Suprapubic skin (tissue), 4 donors: ENCODE measurements at regions not wholly inside any gene's neighbourhood (a gene's known extent, or its start where the extent isn't known, plus 50 kb on each side); places are given as distances from the start of the nearest gene placed in this dataset.

Source experiments
- DNase-seq, 2 donors: peaks; one replicate each; pipeline ENCODE4 v3.0.0-alpha.2; 2019; ENCODE audit warnings: low spot score in 2 of 2
- H3K27ac ChIP-seq: fragments of 200-600 bp; sonication (generic); one replicate; pipeline ENCODE4 v1.5.1; 2019
- H3K27me3 ChIP-seq: fragments of 200-600 bp; sonication (generic); one replicate; pipeline ENCODE4 v1.5.1; 2019
- H3K36me3 ChIP-seq: fragments of 200-600 bp; sonication (generic); one replicate; pipeline ENCODE4 v1.5.1; 2019
- H3K4me1 ChIP-seq: fragments of 200-600 bp; sonication (generic); one replicate; pipeline ENCODE4 v1.5.1; 2019
- H3K4me3 ChIP-seq: fragments of 200-600 bp; sonication (generic); one replicate; pipeline ENCODE4 v1.5.1; 2019; ENCODE audit warnings: mild to moderate bottlenecking
- H3K9me3 ChIP-seq: fragments of 200-600 bp; sonication (generic); one replicate; pipeline ENCODE4 v1.5.1; 2019
- CTCF ChIP-seq, 2 donors: fragments of 200-600 bp in 1 of 2; fragments of 450-650 bp in 1 of 2; sonication (generic) in 1 of 2; IDR thresholded peaks; one replicate each; pipeline ENCODE4 v1.5.1; 2016 to 2019; ENCODE audit warnings: antibody characterized with exemption in 2 of 2, mild to moderate bottlenecking in 1 of 2, moderate library complexity in 1 of 2
- EP300 ChIP-seq: sonication (generic); formaldehyde crosslinking; IDR thresholded peaks from one replicate; pipeline ENCODE4 v1.6.1; 2017; ENCODE audit warnings: antibody characterized with exemption
- POLR2A ChIP-seq, 2 donors: fragments of 450-650 bp; IDR thresholded peaks; one replicate each; pipeline ENCODE4 v1.6.1; 2017; ENCODE audit warnings: antibody characterized with exemption in 2 of 2, mild to moderate bottlenecking in 2 of 2, moderate library complexity in 2 of 2
- POLR2AphosphoS5 ChIP-seq, 3 donors: sonication (generic); formaldehyde crosslinking; IDR thresholded peaks; one replicate each; pipeline ENCODE4 v1.6.1; 2017; ENCODE audit warnings: antibody characterized with exemption in 3 of 3
- WGBS: methylation state at CpG from one replicate; pipeline ENCODE4 v1.1.5; 2018; 5-methylcytosine and 5-hydroxymethylcytosine counted together

DNA sequence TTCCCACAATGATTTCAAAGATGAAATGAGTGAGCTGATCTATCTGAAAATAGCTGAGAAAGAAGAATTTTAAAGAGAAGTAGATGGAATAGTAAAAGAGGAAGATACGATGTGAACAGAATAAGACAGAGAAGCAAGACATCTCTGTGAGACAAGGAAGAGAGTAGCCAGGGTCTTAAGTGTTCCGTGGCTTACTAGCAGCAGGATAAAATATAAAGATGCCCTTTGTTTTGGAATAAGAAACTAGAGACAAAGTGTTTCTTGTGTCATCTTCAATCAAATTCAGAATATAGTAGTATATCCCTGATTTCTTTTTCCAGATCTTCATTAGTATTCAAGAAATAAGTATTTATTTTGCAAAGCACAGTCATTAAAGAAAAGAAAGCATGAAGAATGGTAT is 281.0 kb upstream of the NECTIN3 start:
- Histone ChIP-seq H3K9me3 (no peaks in the 10 kb centered on the region), H3K4me3 (no peak overlapping the region), H3K36me3 (no peaks in the 10 kb centered on the region), H3K4me1 (no peaks in the 10 kb centered on the region), H3K27ac (no peak overlapping the region), H3K27me3 (no peaks in the 10 kb centered on the region)
- DNase-seq = no peak
- 74% methylated on average over 2 of the region's 2 CpGs for WGBS
- TF ChIP-seq POLR2A (IDR thresholded peaks at IDR 0.05) (no peak), CTCF (IDR thresholded peaks at IDR 0.05) (no peak), EP300 (no peak), POLR2AphosphoS5 (IDR thresholded peaks at IDR 0.05) (no peak)

GRCh38 chr3:110791995-110792686 is 279.5 kb upstream of the NECTIN3 start:
- TF ChIP-seq POLR2A (IDR thresholded peaks at IDR 0.05) (no peak), EP300 (no peak)
- DNase-seq = no peak
- no peaks in the 10 kb centered on the region for H3K36me3 ChIP-seq
- 59% methylated on average over 2 of the region's 2 CpGs for WGBS
- H3K27me3 ChIP-seq = no peaks in the 10 kb centered on the region
- H3K4me1 ChIP-seq = no peaks in the 10 kb centered on the region
- no peaks in the 10 kb centered on the region for H3K9me3 ChIP-seq
- no peak overlapping the region for H3K4me3 ChIP-seq
- H3K27ac ChIP-seq = no peak overlapping the region

GRCh38 chr3:110793611-110794010 is 278.0 kb upstream of the NECTIN3 start:
- Histone ChIP-seq H3K4me3 (no peak overlapping the region), H3K4me1 (no peaks in the 10 kb centered on the region), H3K27me3 (no peaks in the 10 kb centered on the region), H3K9me3 (no peaks in the 10 kb centered on the region), H3K27ac (no peak overlapping the region), H3K36me3 (no peaks in the 10 kb centered on the region)
- WGBS = 89% methylated on average over 1 of the region's 1 CpG
- DNase-seq = no peak
- no peak for TF ChIP-seq CTCF (IDR thresholded peaks at IDR 0.05)

DNA sequence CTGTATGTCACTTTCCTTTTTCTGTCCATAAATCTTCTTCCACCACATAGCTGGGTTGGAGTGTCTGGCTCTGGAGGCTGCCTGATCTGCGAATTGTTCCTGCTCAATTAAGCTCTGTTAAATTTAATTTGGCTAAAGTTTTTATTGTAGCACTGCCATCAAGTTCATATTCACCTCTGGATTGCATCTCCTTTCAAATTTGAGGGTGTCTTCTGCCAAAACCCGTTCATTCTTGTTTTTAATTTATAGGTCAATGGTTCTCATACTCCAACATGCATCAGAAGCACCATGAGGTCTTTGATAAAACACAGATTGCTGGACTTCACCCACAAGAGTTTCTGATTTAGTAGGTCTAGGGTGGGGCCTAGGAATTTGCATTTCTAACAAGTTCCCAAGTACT is 276.5 kb upstream of the NECTIN3 start:
- DNase-seq = no peak
- H3K27me3 ChIP-seq = no peaks in the 10 kb centered on the region
- 56% methylated on average over 2 of the region's 2 CpGs for WGBS
- no peak overlapping the region for H3K27ac ChIP-seq
- no peak for TF ChIP-seq CTCF (IDR thresholded peaks at IDR 0.05)
- no peak for TF ChIP-seq EP300
- no peak for TF ChIP-seq POLR2AphosphoS5 (IDR thresholded peaks at IDR 0.05)
- TF ChIP-seq POLR2A (IDR thresholded peaks at IDR 0.05) = no peak
- no peaks in the 10 kb centered on the region for H3K4me1 ChIP-seq
- no peaks in the 10 kb centered on the region for H3K9me3 ChIP-seq
- no peaks in the 10 kb centered on the region for H3K36me3 ChIP-seq
- no peak overlapping the region for H3K4me3 ChIP-seq

- 47% methylated on average over 2 of the region's 2 CpGs for WGBS
- Histone ChIP-seq H3K4me3 (no peak overlapping the region), H3K4me1 (no peaks in the 10 kb centered on the region), H3K27me3 (no peaks in the 10 kb centered on the region), H3K27ac (no peak overlapping the region), H3K9me3 (no peaks in the 10 kb centered on the region), H3K36me3 (no peaks in the 10 kb centered on the region)
- TF ChIP-seq POLR2AphosphoS5 (IDR thresholded peaks at IDR 0.05) (no peak), POLR2A (IDR thresholded peaks at IDR 0.05) (no peak), CTCF (IDR thresholded peaks at IDR 0.05) (no peak), EP300 (no peak)
- DNase-seq = no peak
These were observed 272.3 kb upstream of the NECTIN3 start for GRCh38 chr3:110799271-110799670.

DNA sequence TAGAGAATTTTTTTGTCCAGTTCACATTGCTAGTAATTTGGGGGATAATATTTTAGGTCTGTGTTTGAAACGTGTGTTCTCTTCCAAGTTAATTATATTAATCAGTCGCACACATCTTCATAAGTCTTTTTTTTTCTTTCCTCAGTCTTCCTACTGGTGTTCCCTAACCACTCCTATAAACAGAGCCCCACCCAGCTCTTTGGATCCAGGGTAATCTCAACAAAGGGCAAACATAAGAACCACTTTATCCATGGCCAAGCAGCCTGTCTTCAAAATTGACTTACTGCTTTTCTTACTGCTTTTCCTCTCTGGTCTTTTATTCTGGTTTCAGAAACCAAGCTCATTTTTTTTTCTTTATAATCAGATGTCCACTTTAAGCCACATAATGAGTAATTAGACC is 266.8 kb upstream of the NECTIN3 start:
- Histone ChIP-seq H3K4me1 (no peaks in the 10 kb centered on the region), H3K36me3 (no peaks in the 10 kb centered on the region), H3K4me3 (no peak overlapping the region), H3K9me3 (no peaks in the 10 kb centered on the region), H3K27me3 (no peaks in the 10 kb centered on the region), H3K27ac (no peak overlapping the region)
- no peak for DNase-seq
- no peak for TF ChIP-seq EP300
- TF ChIP-seq POLR2A (IDR thresholded peaks at IDR 0.05) = no peak
- no peak for TF ChIP-seq CTCF (IDR thresholded peaks at IDR 0.05)
- no peak for TF ChIP-seq POLR2AphosphoS5 (IDR thresholded peaks at IDR 0.05)
- 55% methylated on average over 2 of the region's 2 CpGs for WGBS
